ENCODE measurements at regions not wholly inside any gene's neighbourhood (a gene's known extent, or its start where the extent isn't known, plus 50 kb on each side); places are given as distances from the start of the nearest gene placed in this dataset.

DNA sequence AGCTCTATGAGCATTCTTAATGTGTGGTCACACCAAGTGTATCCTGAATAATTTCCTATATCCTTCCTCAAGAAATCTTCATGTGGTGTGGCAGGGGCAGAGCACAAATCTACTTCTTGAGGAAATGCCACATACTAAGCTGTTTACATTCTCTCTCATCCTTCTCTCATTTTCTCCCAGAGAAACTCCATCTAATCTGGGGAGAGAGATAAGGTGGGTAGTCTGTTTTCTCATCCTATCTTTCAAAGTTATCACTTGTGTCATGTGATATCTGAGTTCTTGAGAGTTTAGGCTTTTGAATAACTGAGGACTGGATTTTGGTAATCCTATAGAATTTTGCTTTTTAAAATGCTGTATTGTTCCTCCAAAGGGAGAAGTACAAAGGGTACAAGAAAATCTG, 141.9 kb upstream of the LRRC7 start:
- no peak for DNase-seq (ENCODE audit: low read depth)
- H3K4me3 ChIP-seq (ENCODE audit: low read depth, low read length), result no peak overlapping the region
- TF ChIP-seq, protein P1, sequence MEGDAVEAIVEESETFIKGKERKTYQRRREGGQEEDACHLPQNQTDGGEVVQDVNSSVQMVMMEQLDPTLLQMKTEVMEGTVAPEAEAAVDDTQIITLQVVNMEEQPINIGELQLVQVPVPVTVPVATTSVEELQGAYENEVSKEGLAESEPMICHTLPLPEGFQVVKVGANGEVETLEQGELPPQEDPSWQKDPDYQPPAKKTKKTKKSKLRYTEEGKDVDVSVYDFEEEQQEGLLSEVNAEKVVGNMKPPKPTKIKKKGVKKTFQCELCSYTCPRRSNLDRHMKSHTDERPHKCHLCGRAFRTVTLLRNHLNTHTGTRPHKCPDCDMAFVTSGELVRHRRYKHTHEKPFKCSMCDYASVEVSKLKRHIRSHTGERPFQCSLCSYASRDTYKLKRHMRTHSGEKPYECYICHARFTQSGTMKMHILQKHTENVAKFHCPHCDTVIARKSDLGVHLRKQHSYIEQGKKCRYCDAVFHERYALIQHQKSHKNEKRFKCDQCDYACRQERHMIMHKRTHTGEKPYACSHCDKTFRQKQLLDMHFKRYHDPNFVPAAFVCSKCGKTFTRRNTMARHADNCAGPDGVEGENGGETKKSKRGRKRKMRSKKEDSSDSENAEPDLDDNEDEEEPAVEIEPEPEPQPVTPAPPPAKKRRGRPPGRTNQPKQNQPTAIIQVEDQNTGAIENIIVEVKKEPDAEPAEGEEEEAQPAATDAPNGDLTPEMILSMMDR (conservative IDR thresholded peaks at IDR 0.05; ENCODE audit: low read depth, low read length), result no peak

DNA sequence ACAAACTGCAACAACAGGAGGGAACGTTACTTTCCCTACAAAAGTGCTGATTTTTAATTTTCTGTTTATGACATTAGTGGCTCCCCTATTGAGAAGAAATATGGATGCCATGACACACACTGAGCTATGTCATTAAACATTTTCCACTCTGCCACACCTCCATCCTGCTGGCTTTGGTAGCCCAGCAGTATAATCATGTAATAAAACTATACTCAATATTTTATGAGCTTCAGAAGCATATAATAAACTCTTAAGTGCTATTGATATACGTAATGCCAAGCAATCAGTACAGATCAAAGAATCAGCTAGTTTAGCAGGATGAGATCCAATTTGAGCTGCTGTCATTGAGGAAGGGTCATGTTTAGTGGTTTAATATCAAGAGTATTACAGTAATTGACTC, 141.3 kb upstream of the LRRC7 start:
- H3K4me3 ChIP-seq (ENCODE audit: low read depth, low read length), result no peak overlapping the region
- TF ChIP-seq, protein P1 (conservative IDR thresholded peaks at IDR 0.05; ENCODE audit: low read depth, low read length), result no peak
- DNase-seq (ENCODE audit: low read depth), result no peak

DNA sequence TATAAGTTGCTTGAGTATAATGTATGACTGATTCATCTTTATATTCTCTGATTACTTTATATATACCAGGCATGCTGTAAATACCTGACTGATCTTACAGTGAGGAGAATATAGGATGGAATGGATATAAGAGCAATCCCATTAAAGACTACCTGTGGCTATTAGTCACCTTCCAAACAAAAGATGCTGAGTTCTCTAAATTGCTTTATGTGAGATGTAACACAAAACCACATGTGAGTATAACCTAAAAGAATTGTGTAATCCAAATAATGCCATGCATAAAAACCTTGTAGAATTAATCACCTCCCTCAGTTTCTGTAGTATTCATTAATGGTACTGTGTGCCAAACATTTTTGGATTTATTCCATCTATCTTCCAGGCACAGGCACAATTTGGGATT, 134.6 kb upstream of the LRRC7 start:
- DNase-seq (ENCODE audit: low read depth), result no peak
- H3K4me3 ChIP-seq (ENCODE audit: low read depth, low read length), result no peak overlapping the region
- TF ChIP-seq, protein P1 (conservative IDR thresholded peaks at IDR 0.05; ENCODE audit: low read depth, low read length), result no peak

DNA sequence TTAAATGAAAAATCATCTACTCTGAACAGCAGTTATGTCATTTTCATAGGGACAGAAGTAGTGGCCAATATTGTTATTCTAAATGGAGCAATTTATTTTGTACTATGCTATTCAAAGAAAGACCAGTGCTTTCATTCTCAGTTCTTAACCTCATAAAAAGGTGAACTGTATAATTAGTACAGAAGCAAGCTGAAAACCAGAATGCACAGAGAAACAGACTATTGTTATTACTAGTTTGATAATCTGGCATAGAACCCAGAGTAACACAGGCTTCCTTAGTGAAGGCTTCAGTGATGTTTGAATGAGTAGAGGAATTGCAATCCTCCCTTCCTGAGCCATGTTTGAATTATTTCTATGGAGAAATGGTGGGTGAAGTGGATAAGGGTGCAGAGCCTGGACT, 131.6 kb upstream of the LRRC7 start:
- TF ChIP-seq, protein P1 (conservative IDR thresholded peaks at IDR 0.05; ENCODE audit: low read depth, low read length), result no peak
- H3K4me3 ChIP-seq (ENCODE audit: low read depth, low read length), result no peak overlapping the region
- DNase-seq (ENCODE audit: low read depth), result no peak

DNA sequence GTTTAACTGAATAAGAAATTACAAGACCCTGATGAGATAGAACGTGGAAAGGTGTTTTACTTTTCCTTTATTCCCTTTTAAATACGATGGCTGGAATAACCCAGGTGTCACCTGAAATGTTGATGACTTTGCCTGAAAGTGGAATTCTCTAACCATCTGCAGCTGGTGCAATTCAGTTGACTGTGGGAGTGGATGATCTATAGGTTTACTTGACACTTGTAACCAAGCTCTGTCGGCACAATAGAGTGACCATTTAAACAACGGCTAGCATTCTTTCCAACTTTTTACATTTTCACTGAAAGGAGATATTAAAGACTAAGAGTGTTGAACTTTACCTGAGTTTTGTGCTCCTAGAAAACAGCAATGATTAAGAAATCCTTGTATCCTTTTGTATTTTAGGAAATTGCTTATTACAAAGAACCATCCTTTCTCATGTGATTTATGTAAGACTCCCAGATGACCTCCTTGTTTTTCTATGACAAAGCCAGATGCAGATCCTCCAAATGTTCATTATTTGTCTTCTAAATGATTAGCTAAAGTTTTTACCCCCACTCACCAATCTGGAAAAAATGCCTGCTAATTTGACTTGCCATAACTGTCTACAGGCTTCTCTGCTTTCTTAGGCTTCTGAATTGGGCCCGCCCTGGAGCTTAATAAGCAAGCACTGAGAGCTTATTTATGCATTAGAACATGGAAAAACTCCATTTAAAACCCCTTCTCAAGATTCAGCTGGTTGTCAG, 129.5 kb upstream of the LRRC7 start:
- no peak overlapping the region for H3K4me3 ChIP-seq (ENCODE audit: low read depth, low read length)
- no peak for DNase-seq (ENCODE audit: low read depth)
- TF ChIP-seq, protein P1 (conservative IDR thresholded peaks at IDR 0.05; ENCODE audit: low read depth, low read length), result no peak

DNA sequence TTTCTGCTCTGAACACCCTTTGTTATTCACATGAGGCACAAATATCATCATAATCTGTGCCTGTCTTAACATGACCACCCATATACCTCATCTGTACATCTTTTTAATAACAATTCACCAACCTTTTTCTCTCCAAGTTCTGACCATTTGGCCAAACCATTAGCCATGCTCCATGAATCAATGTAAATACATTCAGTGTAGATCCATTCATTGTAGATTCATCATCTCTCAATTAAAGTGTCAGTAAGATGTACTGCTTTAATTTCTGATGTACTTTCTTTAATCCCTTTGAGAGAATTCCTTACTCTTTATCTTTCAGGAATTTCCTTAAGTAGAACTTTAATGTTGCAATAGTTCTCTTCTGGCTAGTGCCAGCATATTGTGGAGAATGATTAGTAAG, 126.2 kb upstream of the LRRC7 start:
- TF ChIP-seq, protein P1 (conservative IDR thresholded peaks at IDR 0.05; ENCODE audit: low read depth, low read length), result no peak
- no peak for DNase-seq (ENCODE audit: low read depth)

DNA sequence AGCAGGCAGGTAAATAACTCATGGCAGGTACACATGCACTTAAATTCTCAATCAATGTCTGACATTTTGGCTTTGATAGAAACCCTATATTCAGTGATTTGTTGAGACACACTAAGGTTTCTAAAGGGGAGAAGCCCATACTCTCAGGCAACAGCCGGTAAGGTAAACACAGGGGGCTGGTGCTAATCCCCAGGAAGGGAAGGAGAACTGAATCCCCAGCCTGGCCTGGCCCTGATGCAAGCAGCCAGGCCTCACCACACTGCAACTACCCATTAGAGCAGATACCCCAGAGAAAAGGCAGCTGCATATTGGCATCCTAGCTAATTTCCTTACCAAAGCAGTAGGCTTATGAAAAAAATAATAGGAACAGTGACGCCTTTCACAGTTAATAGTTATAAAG, 116.5 kb upstream of the LRRC7 start:
- no peak overlapping the region for H3K4me3 ChIP-seq (ENCODE audit: low read depth, low read length)
- TF ChIP-seq, protein P1 (conservative IDR thresholded peaks at IDR 0.05; ENCODE audit: low read depth, low read length), result no peak
- no peak for DNase-seq (ENCODE audit: low read depth)

More for the DNA sequence above, 126.2 kb upstream of the LRRC7 start:
- H3K4me3 ChIP-seq (ENCODE audit: low read depth, low read length), result no peak overlapping the region
